Gastrocnemius medialis (tissue), 4 donors: ENCODE measurements at regions not wholly inside any gene's neighbourhood (a gene's known extent, or its start where the extent isn't known, plus 50 kb on each side); places are given as distances from the start of the nearest gene placed in this dataset.

Experiments used
- POLR2A ChIP-seq, 2 donors: fragments of 450-650 bp; IDR thresholded peaks; one replicate each; pipeline ENCODE4 v1.6.1; 2017; ENCODE audit warnings: antibody characterized with exemption in 2 of 2, mild to moderate bottlenecking in 2 of 2, moderate library complexity in 2 of 2
- TF ChIP-seq, protein P1 (sequence below), 5 experiments: fragments of 450-650 bp in 3 of 5; fragments of 200-600 bp in 2 of 5; sonication (generic) in 2 of 5; IDR thresholded peaks in 4 of 5; conservative IDR thresholded peaks in 1 of 5; 1 replicate in 4 of 5; 2 replicates in 1 of 5; pipeline ENCODE4 v1.5.1; 2016 to 2019; ENCODE audit warnings: antibody characterized with exemption in 5 of 5, mild to moderate bottlenecking in 3 of 5, moderate library complexity in 3 of 5

GRCh38 chr18:30819619-30820018 is 222.9 kb downstream of the DSC3 start:
- TF ChIP-seq, protein P1, sequence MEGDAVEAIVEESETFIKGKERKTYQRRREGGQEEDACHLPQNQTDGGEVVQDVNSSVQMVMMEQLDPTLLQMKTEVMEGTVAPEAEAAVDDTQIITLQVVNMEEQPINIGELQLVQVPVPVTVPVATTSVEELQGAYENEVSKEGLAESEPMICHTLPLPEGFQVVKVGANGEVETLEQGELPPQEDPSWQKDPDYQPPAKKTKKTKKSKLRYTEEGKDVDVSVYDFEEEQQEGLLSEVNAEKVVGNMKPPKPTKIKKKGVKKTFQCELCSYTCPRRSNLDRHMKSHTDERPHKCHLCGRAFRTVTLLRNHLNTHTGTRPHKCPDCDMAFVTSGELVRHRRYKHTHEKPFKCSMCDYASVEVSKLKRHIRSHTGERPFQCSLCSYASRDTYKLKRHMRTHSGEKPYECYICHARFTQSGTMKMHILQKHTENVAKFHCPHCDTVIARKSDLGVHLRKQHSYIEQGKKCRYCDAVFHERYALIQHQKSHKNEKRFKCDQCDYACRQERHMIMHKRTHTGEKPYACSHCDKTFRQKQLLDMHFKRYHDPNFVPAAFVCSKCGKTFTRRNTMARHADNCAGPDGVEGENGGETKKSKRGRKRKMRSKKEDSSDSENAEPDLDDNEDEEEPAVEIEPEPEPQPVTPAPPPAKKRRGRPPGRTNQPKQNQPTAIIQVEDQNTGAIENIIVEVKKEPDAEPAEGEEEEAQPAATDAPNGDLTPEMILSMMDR (IDR thresholded peaks at IDR 0.05 in 4 of 5, conservative IDR thresholded peaks at IDR 0.05 in 1 of 5), result no peak
- no peak for TF ChIP-seq POLR2A (IDR thresholded peaks at IDR 0.05)
